Stimulated activated CD4-positive, alpha-beta T cell treated with anti-CD3 and anti-CD28 coated beads, TNF-alpha, amount 100 ng/mL, for 1 hour (primary cell): ENCODE measurements at regions not wholly inside any gene's neighbourhood (a gene's known extent, or its start where the extent isn't known, plus 50 kb on each side); places are given as distances from the start of the nearest gene placed in this dataset.
"Not testable (repeated sequence)": the region's sequence is repeated elsewhere in the genome, so short reads cannot be mapped to it uniquely, and the experiment has no call there.

Experiments
- DNase-seq, 3 donors: peaks; one replicate each; pipeline ENCODE4 v3.0.0-alpha.2; 2020; ENCODE audit warnings: low read depth in 3 of 3, low spot score in 1 of 3

DNA sequence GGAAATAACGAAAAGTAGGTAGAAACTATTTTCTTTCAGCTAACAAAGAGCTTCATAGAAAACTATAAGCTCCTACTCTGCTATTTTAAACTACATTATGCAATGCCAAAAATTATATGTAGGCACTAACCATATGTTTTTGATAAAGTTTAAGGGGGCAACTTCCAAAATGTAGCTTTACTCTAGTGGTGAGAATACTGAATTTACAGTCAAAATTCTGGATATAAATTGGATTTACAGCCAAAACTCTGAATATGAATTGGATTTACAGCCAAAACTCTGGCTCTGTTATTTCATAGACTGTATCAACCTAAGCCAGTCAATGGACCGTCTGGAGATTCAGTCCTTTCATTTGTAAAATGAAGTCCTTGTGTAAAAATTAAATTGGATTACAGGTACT, 86.8 kb upstream of the ANK3 start:
- no peak for DNase-seq

DNA sequence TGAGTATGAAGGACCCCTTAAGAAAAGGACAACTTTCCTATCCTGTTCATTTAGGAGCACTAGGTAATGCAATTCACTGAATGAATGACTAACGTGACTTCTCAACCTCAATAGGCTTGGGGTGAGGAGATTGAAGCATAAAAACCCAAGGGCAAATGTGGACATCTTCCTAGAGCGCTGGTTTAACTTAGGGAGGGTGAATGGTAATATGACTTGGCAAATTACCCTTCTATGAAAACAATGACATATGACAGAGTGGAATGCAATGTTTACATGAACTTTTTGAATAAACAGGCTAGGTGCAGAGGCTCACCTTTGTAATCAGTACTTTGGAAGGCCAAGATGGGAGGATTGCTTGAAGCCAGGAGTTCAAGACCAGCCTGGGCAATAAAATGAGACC, 83.9 kb upstream of the ANK3 start:
- no peak for DNase-seq

DNA sequence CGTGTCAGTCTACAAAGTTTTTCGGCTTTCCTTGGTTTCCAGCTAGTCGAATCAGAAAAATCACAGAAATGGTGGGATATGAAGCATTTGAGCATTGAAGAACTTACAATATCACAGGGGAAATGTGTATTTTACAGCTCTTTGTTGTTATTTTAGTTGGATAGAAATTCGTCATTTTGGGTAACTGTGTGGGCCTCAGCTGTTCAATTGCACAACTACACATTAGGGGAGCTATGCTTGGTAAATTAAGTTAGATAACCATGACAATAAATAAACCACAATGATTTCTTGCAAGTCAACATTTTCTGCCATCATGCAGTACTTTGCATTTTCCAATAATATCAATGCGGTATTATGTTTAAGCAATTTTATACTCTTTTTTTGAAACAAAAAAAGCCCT, 80.4 kb upstream of the ANK3 start:
- DNase-seq = no peak

DNA sequence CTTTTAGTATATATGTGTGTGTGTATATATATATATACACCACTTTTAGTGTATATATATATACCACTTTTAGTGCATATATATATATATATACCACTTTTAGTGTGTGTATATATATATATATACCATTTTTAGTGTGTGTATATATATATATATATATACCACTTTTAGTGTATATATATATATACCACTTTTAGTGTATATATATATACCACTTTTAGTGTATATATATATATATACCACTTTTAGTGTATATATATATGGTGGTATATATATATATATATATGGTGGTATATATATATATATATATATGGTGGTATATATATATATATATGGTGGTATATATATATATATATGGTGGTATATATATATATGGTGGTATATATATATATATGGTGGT, 79.5 kb upstream of the ANK3 start:
- not testable (repeated sequence) for DNase-seq

DNA sequence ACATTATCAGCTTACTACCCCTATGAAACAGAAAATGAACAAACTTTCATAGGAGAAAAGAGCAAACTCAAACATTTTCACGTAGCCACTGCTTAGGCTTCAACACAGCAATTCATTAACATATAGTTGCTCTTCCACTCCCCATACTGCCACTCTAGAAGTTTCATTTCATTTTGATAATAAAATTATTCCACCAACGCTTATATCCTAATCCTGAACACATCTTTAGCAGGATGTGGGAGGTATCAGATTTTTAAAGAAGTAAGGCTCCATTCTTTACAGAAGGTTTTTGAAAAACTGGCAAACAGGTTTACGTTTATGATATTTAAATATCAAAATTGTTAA, 77.5 kb upstream of the ANK3 start:
- no peak for DNase-seq

DNA sequence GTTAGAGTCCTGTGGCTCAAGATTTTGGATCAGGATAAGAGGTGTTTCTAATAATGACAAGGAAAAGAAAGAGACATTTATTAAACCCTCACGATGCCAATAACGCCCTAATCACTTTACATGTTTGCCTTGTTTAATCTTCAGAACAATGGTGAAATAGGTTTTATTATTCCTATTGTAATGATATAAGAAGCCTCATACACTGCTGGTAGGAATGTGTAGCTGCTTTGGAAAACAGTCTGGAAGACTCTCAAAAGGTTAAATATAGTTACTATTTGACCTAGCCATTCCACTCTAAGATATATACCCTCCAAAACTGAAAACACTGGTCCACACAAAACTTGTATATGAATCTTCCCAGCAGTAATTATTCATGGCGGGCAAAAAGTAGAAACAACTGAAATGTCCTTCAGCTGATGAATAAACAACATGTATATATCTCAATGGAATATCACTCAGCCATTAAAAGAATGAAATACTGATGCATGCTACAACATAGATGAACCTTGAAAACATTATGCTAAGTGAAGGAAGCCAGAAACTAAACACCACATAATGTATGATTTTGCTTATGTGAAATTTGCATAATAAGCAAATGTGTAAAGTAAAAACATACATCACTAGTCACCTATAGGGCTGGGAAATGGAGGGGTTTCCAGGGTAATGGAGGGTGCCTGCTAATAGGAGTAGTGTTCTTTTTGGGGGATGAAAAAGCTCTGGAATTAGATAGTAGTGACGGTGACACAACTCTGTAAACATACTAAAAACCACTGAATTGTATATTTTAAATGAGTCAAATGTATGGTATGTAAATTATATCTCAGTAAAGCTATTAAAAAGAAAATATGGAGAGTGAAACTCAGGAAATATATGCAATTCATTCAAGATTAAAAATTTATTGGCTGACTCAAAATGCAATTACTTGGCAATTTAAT, 76.9 kb upstream of the ANK3 start:
- no peak for DNase-seq

DNA sequence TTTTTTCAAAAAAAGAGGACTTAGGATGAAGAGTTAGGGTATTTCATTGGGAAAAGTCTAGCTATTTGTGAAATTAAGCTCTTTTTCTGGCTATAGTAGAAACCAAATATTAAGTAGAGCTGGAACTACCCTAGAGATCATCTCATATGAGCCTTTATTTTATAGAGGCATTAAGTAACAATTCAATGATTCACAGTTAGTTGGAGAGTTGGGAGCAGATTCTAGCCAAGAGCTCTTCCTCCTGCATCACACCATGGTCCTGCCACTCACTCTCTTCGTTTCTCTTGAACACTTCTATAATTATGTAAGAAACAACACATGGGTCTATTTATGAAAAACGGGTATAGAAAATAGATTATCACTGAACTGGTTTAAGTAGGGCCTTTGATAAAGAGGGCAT, 76.1 kb upstream of the ANK3 start:
- DNase-seq = no peak

DNA sequence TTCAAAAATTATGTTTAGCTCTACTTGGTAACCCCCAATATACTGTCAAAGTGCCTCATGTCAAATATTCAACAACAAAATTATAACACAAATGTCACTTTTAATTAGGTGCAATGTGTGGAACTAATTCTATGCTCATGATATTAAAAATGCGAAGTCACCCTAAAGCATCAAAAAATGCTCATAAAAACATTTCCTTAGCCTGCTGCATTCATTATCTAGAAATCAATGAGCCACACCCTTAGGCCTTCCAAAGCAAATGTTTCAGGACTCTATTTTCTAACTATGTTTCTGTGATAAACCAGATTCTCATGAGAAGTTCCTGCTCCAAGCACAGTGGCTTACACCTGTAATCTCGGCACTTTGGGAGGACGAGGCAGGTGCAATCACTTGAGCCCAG, 75.0 kb upstream of the ANK3 start:
- DNase-seq = no peak

DNA sequence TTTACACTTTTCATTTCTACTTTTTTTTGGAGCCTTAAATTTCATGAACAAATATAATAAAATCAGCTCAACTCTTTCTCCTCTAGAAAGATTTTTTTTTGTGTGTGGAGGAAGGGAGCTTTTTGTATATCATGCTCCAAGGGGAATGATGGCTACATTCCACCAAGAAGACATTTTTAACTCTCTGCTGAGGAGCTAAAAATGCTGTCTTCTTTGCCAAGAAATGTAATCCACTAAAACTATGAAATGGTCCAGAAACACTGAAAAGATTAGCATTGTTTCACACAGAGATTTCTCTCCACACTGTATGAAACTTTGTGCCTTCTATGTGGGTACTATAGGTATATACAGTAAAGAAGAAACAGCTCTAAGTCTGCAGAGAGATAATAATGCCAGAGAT, 74.1 kb upstream of the ANK3 start:
- no peak for DNase-seq

DNA sequence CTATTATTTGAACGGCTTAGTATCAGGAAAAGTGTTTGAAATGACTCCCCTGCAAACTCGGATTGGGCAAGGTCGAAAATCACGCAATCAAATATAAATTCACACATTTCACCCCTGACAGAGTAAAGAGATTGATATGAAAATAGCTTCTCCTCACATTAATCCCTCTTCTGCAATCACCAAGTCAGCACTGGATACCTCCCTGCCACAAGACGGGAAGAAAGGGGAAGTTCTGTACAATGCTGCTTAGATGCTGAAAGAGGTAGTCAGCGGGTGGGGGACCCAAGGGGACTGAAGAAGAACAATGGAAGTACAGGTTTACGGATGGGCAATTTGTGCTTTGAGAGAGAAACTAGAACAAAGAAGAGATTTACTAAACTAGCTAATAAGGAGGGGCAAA, 72.0 kb upstream of the ANK3 start:
- no peak for DNase-seq

DNA sequence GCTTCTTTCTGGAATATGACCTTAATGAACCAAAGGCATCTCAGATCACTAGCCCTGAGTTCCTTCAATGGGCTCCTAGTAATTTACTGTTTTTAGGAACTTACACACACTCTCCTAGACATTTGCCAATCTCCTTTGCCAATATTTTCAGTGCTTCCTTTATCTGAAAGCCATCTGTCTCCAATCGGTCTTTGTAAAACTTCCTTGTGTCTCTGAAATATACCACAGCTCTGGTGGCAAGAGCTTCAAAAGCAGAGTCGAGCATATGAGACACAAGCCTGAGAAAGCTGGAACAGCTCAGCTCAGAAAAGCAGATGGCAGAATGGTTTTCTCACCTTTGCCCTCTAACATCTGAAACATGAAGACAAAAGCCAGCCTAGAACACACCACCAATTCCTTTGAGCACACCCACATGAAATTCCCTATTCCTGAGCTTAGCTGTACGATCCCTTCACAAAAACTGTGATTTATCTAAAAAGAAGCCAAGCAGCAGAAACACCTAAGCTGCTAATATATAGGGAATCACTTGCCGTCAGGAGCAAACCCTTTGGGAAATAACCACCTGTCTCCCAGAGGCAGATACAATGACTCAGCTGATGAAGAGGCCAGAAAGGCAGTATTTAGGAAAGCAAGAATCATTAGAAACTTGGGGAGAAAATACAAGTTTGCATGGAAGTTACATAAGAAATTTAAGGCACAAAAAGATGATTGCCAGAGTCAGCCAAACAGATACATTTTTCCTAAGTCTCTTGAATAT, 70.2 kb upstream of the ANK3 start:
- no peak for DNase-seq

DNA sequence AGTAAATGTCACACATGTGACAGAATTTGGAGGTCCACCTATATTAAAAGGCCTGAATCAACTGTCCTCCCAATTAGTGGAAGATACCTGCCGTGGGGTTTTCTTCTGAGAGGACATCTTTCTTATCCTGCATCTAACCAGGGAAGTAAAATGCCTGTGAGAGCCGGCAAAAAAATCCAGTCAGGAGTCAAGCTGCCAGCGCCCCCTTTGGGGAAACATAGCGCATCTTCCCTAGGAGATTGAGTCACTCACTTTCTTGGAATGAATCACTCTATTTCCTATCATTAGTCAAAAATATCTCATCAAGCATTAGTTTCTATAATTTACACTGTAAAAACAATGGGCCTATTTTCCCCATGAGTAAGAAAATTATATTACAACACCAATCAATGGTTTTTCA, 66.4 kb upstream of the ANK3 start:
- no peak for DNase-seq

DNA sequence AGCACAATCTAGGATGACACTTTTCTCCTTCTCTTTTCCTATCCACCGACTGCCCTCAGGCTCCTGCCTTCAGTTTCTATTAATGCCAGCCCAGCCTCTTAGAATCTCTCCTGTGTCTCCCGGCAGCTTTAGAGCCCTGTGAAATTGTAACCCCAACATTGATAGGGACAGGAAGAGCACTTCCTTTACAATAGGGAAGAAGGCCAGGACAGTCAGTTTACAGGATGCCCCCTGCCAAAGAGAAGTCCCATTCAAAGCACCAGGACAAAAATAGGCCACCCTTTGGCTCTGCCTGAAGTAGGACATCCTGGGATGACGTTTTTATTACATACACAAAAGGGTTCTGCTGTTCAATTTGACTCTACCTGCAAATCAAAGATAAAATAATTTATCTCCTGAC, 64.7 kb upstream of the ANK3 start:
- no peak for DNase-seq

DNA sequence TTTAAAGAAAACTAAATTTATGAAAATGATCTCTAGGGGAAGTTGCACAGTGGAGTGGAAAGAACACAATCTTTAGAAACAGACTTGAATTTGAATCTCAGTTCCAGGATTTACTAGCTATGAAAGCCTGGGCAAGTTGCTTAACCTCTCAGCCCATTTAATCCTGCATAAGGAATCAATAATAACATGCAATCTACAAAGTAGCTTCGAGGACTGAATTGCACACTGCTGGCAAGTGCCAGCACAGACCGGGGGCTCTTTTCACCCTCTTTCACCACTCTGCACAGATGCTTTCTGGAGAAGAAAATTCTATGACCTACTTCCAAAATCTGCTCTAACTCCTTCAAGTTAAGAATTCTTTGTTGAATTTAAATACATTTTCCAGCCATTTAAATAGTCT, 63.4 kb upstream of the ANK3 start:
- no peak for DNase-seq

DNA sequence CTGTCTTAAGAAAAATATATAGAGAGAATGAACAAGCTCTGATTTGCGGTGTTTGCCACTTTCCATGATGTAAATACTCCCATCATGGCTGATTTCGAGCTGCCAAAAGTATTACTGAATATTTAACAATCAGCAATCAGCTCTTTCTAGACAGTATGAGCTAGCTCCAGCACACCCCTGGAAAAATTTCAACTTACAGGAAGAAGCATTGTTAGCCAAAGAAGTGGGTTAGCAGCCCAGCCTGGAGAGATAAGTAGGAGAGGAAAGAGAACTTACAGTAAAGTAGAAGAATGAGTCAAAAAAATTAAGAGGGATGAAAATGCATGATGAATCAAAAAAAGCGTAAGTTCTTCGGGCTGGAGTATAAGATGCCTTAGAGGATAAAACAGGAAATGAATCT, 60.6 kb upstream of the ANK3 start:
- no peak for DNase-seq

DNA sequence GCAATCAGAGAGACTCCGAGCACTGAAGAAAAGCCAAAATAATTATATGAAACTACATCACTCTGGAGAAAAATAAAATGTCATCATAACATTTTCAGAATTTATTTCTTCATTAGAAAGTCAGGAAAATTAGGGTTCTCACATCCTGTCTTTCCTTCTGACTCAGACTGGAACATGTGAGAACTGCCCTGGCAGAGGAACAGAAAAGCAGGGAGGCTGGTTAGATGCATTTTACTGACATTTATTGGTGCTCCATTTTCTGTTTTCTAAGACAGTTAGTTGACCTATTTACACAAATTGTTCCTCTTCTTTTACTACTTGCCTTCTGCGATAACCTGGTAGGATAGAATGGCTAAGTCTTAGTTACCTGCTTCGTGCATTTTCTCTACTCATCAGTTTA, 58.6 kb upstream of the ANK3 start:
- no peak for DNase-seq

DNA sequence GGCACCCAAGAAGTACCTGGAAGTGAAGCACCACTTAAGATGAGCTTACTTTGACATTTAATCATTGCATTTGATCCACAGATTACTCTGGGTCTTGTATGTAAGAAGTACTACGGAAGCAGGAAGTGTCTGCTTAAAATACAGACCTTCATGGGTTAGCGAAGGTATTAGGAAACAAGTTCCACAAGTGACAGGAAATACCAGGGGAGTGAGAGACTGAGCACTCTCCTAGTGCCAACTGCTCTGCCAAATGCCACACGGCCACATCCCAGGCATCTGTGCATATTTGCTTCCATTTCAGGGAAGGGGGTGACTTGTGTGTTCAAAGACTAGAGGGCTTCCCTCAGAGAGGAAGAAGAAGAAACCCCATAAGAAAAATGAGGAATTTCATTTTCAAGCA, 57.2 kb upstream of the ANK3 start:
- DNase-seq = no peak

DNA sequence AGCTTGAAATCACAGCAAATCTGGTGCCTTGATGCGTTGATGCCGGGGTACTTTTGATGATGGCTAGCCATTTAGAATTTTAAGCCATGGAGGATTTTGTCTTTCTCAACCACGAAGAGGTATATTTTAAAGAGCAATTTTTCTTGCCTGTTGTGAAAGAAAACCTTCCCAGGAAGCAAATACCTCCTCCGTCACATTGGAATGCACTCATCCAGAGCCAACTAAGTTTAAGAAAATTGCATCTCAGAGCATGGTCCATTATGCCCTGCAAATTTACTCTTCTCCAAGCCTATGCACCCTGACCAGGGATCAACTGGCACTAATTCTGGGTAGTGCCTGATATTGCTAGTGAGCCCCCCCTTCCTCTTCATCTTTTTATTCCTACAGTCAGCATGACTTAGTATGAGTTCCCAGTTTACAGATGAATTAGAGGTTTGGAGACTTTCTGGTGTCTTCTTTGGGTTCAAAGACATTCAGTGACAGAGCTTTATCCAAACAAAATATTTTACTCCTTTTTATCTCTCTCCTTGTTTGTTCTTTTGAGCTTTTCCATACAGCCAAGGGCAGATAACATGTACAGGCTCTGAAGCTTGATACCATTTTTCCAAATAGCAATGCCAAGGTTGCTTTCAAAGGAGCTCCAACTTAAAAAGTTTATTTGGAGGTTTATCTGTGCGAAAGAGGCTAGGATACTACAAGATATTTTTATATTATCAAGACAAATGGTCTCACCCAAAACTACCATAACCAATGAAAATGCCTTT, 56.6 kb upstream of the ANK3 start:
- DNase-seq = no peak

DNA sequence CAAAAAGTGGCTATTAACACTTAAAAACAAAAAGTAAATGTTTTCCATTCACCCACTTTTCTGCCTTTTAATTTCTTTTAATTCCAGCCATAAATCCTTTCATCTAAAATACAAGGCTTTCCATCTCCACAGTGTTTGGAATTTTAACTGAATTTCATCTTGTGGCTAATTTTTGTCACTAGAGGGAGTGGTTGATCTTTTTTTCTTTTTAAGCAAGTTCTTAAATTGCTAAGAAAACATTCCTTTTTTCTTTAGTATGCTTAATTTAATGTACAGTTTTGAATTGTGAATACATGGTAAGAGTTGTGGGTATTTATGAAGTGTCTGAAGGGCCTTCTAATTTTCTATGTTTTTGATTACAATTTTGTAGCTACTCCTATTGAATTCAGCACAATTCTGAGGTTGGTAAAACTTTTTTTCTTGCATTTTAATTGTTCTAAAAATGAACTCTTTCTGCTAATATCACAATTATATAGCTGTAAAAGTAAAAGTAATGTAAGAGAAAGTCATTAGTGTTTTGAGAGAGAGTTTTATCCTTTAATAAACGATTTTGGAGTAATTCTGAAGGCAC, 54.9 kb upstream of the ANK3 start:
- DNase-seq = no peak

DNA sequence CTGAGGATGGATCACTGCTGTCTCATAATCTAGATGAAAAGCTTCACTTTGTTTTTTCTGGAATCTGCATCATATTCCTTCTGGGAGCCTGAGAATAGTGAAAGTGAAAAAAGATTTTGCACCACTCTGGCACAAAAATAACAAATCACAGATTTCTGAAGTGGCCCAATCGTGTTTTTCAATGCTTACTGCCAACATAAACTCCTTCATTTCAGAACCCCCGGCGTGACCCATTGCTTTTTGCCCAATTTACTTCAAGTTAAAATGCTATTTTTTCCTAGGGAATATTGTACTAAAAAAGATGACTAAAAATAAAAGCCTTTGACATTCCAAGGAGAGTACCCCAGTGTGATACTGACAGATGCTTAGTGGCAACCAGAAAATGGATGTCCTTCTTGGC, 53.7 kb upstream of the ANK3 start:
- no peak for DNase-seq

DNA sequence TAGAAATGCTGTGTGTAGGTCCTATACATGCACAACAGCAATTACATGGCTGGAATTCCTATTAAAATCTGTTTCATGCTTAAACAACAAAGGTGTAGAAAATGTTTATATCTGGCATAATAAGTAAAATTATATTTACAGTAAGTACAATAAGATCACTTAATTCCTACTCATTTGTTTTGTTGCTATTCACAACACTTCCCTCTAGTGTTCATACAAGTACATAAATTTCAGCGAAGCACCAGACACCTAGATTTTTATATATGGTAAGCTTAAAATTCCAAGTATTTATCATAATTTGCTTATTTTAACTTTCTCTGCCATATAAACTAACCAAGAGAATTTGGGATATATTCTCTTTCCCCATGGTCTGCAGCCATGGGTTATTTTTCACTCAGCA, 51.8 kb upstream of the ANK3 start:
- DNase-seq = no peak

DNA sequence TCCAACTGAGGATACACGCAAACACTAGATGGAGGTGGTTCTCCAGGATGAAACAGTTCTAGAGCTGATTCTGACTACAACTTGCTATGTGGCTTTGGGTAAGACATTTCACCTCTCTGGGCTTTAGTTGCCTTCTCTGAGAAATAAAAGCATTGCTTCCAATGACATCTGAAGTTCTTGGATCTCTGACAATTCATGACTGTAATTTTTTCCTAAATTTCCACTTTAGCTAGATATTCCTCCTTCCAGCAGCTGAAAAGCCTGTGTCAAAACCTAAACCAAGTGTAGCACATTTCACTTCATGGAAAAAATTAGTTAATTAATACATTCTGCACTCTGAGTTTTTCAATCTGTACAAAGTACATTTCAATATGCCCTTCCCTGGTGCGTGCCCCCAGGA, 50.0 kb upstream of the ANK3 start:
- DNase-seq = no peak
